GM19025 (cell line): ENCODE measurements at regions not wholly inside any gene's neighbourhood (a gene's known extent, or its start where the extent isn't known, plus 50 kb on each side); places are given as distances from the start of the nearest gene placed in this dataset.

Experiments
- ATAC-seq: cut with Tn5 transposase; IDR thresholded peaks from one replicate; pipeline ENCODE4 v1.9.1; 2021; ENCODE audit warnings: mild to moderate bottlenecking, low read depth, moderate library complexity; ENCODE audit not compliant: unreplicated experiment

DNA sequence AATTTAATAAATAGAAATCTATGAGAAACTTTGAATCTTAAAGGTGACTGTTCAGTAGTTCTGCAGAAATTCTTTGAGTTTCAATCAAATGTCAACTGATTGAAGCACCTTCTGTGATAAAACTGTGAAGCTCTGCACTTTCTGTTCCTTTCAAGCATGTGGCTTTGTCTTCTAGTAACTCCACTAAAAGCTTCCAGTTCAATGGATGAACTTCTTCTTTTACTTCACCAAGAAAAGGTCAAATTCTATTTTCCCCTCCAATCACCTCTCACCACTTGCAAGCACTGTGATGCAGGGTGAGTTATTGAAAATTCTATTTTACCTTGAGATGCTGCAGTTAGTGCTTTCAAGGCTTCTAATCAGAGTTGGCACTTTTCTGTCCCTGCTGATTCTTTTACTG lies 515.3 kb upstream of the B3GALT2 start:
- ATAC-seq, result no peak

DNA sequence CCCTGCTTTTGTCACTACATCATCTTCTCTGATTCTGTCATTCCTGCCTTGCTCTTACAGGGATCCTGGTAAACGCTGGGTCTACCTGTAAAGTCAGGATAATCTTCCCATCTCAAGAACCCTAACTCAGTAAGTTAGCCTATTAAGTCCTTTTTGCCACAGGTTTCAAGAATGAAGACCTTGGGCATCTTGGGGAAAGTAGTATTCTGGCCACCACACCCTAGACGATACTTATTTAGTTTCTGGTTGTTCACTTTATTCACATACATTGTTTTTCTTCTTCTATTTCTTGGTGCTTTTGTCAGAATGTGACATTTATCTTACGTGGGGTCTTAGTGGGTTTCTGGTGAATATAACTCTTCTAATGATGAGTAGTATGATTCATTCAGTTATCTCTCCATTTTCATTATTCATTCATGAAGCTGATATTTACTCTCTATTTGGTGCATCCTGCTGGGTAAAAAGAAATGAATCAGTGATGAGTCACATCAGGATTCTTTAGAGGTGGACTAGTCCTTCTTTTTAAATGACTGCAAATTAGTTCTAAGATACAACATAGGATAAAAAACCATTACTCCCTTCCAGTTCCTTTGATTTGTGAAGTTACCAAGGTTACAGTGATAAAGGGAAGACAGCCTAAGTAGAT lies 514.4 kb upstream of the B3GALT2 start:
- ATAC-seq, result no peak

DNA sequence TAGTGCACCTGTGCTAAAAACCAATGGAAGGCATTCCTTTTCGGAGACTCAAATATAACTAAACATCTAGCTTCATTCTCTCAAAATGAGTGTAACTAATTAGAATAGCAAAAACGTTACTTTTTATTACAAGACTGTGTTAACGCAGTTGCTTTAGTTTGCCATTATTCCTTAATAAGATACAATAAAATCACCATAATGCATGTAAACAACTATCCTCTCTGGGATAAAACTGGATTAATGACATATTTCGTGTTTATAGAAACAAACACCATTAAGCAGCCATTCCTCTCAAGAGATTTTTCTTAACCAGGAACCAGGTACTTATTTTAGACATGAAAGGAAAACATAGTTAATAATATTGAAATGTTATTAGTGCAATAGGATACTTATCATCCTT lies 512.8 kb upstream of the B3GALT2 start:
- ATAC-seq, result no peak

DNA sequence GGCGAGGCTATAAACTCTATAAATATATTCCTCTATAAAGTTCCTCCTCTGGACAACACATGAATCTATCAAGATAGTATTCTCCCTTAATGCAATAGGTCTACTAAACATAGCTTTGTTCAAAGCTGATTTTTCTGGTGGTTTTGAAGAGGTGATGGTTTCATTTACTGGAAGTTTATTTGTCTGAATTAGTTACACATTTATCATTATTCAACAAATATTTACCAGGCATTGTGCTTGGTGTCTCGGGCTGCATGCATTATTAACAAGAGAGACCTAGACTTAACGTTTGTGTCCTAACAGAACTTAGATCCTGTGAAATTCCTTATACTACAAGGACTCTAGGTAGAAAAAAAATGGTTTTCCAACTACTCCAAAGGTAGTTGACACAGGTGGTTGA lies 511.4 kb upstream of the B3GALT2 start:
- no peak for ATAC-seq

DNA sequence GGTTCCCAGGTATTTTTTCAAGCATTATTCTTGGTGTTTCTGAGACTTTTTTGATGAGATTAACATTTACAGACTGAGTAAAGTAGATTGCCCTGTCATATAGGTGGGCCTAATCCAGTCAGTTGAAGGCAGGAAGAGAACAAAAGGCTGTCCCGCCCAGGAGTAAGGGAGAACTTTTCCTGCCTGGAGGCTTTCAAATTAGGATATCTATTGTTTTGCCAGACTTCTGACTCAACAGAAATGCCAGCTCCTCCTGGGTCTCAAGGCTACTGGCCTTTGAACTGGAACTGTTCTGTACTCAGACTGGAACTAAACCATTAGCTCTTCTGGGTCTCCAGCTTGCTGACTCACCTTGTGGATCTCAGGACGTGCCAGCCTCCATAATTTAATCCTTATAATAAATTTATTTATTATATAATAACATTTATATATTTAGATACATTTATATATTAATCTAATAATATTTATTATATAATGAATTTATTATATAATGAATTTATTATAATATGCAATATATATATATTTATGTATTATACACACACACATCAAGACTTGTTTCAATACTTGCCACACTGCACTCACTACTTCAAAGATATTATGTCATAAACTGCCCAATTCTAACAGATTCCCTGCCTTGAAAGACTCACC lies 510.8 kb upstream of the B3GALT2 start:
- no peak for ATAC-seq

DNA sequence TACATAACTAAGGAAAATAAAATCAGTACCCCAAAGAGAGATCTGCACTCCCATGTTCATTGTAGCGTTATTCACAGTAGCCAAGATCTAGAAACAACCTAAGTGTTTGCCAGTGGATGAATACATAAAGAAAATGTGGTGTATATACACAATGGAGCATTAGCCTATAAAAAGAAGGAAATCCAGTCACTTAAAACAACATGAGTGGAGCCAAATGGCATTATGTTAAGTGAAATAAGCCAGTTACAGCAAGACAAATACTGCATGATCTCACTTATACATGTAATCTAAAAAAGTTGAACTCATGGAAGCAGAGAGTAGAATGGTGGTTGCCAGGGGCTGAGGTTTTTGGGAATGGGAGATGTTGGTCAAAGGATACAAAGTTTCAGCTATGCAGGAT lies 508.3 kb upstream of the B3GALT2 start:
- ATAC-seq, result no peak

DNA sequence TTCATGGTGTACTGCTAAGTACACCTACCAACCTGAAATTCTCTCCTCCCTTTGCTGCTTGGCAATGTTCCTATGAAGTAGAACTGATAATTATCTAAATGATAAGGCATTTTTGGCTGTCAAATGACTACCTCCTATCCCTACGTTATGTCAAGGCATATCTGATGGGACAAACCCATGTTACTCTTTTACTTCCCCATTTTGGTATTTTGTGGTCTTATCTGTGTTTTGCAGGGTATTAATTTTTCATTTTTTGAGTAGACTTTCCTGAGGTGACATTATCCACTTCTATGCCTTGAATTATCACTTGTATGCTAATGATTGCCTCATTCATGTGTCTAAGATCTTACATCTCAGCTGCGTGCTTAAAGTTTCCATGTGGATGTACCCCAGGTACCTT lies 499.6 kb upstream of the B3GALT2 start:
- ATAC-seq, result no peak

DNA sequence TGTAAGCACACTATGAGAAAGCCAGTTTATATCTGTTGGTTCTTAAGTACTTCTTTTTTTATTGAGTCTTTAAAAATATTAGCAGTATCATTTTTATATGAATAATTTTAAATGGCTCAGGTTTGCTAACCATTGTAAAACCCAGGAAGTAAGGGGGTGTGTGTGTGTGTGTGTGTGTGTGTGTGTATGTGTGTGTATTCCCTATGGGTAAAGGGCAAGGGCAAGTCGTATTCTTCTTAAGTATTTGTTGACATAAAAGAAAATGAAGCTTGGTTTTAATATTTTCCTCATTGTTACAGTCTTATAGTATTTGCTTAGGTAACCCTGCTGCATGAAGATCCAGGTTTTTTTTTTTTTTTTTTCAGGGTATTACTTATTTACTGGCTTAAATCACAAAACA lies 495.0 kb upstream of the B3GALT2 start:
- no peak for ATAC-seq

DNA sequence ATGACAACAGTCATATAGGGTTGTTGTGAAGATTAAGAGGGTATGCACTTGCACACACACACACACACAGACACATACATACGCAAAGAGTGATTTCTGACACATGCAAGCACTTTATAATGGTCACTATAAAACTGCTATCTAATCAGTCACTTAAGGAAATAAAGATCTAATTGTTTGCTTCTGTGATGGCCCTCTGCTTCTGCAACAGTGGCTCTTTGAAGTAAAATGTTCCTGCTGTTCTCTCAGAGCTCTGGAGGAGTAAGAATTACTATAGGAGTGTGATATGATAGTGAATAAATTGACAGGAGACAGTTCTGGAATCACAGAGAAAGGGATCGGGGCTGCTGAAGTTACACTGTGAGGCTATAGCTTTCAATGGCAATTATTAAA lies 494.5 kb upstream of the B3GALT2 start:
- ATAC-seq, result no peak

DNA sequence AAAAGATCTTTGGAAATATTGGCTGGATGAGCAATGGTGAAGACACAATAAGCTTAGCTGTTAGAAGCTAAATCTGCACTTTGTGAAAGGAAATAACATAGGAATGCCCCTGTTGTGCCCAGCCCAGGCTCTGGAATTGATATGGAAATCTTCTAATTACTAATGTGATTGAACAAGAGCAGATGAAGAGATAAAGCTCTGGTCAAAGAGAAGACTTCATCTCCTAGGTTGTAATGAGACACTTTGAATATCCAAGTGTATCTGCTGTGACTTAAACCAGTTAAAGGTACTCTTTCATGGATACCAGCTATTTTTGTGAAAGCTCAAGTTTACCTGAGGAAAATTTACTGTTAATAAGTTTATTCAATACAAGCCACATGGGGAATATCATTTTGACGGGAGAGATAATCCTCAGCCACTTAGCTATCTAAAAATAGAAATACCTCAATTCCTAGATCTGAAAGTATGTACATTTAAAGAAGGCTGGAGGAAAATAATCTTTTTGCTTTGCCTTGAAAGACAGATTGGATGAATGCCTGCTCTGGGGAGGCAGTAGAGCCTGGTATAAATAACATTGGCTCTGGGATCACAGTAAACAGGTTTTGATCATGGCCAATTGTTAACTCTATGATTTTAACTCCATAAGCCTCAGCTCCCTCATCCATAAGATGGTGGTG lies 494.0 kb upstream of the B3GALT2 start:
- no peak for ATAC-seq

DNA sequence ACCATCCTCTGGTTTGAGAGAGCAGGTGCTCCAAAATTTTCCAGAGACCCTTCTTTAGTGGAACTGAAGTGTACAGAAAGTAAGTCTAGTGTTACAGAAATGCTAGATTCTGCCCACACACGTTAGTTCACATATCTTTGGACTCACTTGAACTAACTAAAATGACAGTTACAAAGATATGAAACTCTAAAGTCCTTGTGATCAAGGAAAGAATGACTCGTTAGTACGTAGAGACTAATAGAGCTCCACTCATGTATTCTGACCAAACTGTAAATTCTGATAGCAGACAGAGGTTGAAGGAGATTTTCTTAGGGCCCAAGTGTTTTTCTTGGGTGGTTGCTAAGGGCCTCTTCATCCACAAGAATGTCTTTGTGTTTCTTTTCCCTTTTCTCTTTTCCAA lies 491.5 kb upstream of the B3GALT2 start:
- no peak for ATAC-seq

DNA sequence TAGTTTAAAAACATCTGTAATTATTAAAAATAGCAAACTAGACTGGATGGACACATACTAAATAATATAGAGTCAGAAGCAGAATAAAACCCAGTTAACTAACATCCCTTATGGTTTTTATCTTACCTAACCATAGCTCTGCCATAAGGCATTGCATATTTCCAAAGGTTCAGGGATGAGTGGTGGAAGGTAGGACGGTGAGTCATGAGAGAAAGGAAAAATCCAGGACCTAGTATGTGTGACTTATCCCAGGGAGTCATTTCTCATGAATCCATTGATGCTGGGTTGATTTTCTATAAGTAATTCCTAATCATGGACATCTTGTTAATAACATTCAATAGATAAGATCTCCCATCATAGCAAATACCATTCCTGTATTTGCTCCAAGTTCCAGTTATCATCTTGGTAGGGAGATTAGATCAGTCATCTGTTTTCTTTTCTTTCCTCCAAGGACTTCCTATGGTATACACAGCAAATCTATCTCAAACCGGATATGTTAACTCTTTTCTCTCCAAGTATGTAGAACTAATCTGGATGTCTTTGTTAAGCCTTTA lies 490.7 kb upstream of the B3GALT2 start:
- ATAC-seq, result no peak

DNA sequence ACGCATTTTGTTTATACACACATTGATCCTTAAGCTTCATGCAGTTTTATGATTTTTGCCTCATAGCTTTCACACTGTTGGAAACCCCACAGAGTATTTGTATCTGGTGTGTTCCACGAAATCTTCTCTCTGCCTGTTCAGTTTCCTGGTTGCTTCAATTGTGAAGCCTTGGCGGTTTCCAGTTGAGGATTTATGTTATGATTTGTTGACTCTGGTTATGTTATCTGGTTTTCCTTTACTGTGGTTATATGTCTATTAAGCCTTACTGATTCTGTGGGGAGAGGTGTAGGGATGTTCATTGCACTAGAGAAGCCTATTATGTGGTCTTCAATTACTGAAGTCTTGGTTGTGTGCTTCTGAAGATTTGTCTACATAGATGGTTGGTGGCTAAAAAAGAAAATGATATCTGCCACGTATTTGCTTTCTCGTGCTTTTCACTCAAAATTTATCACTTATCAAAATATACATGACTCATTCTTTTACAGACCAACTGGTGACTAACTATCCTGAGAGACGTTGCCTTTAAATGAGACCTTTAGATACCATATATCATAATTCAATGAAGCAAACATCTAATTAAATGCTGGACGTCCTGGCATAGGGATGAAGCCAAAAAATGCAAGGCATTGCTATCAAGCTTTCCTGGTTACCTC lies 488.0 kb upstream of the B3GALT2 start:
- no peak for ATAC-seq

DNA sequence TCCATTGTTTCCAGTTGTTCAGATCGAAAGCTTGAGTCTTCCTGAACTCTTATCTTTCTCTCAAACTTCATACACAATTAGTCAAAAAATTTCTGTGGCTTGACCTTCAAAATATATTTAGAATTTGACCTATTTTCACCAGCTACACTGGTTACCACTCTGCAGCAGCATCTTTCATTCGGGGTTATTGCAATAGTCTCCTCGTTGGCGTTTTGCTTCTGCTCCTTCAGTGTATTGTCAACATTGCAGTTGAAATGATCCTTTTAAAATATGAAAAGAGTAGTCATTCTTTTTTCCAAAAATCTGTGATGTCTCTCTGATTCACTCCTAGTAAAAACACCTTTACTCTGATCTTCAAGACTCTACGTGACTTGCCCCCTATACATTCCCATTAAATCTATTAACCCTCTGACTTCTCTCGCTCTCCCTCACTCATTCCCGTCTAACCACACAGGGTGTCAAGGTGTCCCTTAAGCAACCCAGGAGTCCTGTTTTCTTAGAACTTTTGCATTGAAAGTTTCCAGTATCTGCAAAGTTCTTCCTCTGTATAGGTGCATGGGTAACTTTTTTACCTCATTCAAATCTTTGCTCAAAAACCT lies 480.2 kb upstream of the B3GALT2 start:
- no peak for ATAC-seq

DNA sequence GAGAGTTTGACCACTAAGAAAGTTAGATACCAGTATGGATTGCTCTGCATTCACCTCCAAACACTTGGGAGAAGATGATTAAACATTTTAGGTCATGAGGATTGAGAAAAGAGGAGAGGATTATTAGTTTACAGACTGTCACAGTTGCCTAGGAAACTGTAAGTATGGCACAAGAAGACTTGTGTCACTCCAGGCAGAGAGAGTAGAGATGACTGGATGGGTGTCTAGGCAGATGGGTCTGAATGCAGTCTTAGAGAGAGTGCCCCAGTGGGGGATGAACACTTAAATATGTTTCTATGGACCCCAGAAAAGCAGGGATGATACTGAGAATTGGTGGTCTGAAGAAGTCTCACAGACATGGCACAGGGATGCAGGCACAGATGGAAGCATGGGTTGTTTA lies 477.6 kb upstream of the B3GALT2 start:
- ATAC-seq, result no peak

DNA sequence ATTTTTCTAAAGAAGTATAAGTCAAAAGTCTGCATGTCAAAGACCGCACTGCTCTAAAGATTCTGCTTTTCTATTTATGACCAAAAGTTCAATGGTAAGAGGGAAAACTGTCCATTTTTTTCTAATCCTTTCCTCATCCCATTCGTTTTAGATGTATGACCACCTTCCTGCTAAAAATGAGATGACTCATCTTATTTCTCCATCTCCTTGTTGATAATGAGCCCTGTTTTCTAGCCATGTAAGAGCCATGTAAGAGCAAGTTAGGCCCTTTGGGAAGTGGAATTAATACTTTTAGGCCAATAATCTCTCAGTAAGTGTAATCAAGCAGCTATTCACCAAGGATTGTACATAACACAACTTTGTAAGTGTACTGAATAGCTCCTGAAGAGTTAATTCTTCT lies 475.6 kb upstream of the B3GALT2 start:
- ATAC-seq, result no peak

DNA sequence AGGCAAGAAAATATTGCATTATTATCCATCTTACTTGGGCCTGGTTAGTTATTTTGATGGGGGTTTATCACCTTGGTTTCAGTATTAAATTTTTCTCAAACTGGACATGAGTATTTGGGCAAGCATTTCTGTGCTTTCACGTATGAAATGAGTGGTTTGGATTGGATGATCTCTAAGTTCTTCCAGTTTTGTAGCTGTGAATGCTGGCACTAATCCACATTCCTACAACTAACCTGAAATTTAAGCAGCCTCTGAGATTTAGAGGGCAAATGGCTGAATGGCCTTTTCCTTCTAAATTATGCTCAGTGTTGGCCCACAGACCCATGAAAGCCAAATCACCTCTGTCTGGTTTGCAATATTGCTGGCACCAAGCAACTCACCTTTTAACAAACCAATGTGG lies 475.0 kb upstream of the B3GALT2 start:
- no peak for ATAC-seq

DNA sequence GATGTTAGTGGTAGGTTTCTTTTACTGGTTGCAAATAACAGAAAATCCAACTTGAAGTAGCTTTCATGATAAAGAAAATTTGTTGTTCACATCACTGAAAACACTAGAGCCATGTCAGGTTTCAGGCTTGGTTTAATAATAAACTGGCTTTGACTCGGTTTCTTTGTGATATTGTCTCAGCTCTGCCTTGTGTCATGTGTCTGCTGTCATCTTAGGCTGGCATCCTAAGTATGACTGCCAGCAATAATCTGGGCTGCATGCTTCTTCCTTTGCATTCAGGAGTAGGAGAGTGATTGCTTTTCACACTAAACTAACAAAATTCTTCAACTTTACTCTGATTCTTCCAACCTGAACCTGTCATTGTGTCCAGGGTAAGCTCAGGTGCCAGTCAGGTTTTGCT lies 474.0 kb upstream of the B3GALT2 start:
- no peak for ATAC-seq

DNA sequence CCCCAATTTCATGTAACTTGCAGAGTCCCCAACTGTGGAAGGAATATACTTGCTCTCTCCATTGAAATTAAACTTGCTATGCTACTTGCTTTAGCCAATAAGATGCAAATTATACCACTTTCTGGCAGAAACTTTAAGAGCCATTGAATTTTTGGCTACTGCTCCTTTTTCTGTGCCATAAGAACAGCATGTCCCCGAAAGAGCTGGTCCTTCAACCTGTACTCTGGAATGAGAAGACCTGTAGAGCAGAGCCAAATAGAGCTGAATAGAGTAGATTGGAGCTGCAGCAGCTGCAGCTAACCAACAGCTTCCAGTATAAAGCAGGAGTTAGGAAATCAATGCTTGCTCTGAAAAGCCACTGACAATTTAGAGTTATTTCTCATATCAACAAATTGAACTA lies 472.3 kb upstream of the B3GALT2 start:
- ATAC-seq, result no peak

DNA sequence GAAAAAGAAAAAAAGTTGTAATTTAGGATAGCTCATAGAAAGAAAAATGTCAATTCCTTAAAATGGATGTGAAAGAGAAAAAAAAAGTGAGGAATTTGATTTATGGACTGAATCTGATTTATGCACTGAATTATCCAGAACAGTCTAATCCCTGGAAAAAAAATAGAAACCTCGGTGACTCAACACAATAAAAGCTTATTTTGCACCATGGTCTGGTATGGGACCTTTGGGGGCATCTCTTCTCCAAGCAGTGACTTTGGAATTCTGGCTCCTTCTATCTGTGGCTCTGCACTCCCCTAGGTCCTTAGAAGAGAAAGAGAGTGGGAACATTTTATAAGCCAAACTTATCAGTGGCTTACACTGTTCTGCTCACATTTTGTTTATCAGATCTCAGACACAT lies 471.7 kb upstream of the B3GALT2 start:
- no peak for ATAC-seq

DNA sequence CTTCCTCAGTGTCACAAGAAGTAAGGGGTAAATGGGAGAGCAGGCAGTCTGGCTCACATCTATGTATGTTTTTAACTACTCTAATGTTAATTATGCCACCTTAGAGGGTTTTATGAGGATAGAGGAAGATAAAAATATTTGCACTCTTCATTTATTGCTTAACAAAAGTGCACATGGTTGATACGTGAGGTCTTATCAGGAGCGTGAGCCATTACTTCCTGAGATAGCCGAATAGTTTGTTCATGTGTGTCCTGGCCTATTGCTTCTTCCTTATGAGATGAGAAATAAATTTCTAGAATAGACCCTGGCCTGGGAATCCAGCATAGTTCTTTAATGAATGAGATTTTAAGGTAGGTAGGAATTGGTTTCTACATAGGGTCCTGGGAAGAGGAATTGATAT lies 471.1 kb upstream of the B3GALT2 start:
- ATAC-seq, result no peak
